Adrenal gland (tissue), 5 donors: ENCODE measurements at regions not wholly inside any gene's neighbourhood (a gene's known extent, or its start where the extent isn't known, plus 50 kb on each side); places are given as distances from the start of the nearest gene placed in this dataset.
"Not testable (repeated sequence)": the region's sequence is repeated elsewhere in the genome, so short reads cannot be mapped to it uniquely, and the experiment has no call there.

Experiments
- CTCF ChIP-seq, 6 experiments: fragments of 450-650 bp in 4 of 6; fragments of 200-600 bp in 2 of 6; sonication (generic) in 1 of 6; IDR thresholded peaks; 1 replicate in 5 of 6; 2 replicates in 1 of 6; pipeline versions ENCODE4 v1.5.1 to v1.8.0; 2016 to 2021; ENCODE audit warnings: antibody characterized with exemption in 6 of 6, mild to moderate bottlenecking in 2 of 6, moderate library complexity in 1 of 6
- POLR2A ChIP-seq, 2 donors: fragments of 450-650 bp; IDR thresholded peaks; one replicate each; pipeline ENCODE4 v1.6.1; 2017; ENCODE audit warnings: antibody characterized with exemption in 2 of 2, mild to moderate bottlenecking in 2 of 2, moderate library complexity in 1 of 2
- donor health status: DM: no; HTN: no; CAD: no.

- TF ChIP-seq CTCF, POLR2A (IDR thresholded peaks at IDR 0.05): not testable (repeated sequence)
These were observed 406.1 kb downstream of the NFIB start for GRCh38 chr9:13907842-13908241.
